NCI-H345 (cell line): ENCODE measurements at regions not wholly inside any gene's neighbourhood (a gene's known extent, or its start where the extent isn't known, plus 50 kb on each side); places are given as distances from the start of the nearest gene placed in this dataset.

Experiments
- DNase-seq: peaks from one replicate; lab custom pipeline; 2025; lab: John Stamatoyannopoulos, UW

GRCh38 chr4:136078976-136079375 is 1453.3 kb downstream of the PCDH18 start:
- DNase-seq = no peak

DNA sequence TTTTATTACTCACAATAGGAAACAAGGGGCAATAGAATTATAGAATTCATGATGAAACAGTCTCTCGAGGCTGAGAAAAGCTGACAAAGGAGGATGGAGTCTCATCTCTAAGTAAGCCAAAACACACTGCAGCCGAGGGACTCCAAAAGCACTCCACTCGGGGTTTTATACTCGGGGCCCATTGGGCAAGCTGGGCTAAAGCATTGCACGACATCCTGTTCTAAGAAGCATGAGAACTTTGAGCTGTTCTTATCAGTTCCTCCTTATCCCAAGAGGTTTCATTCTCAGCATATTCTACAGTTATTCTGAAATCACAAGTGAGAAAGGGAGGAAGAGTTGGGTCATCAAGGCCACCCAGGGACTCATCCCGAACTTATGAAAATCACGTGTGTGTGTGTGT is 1475.5 kb downstream of the PCDH18 start:
- no peak for DNase-seq

DNA sequence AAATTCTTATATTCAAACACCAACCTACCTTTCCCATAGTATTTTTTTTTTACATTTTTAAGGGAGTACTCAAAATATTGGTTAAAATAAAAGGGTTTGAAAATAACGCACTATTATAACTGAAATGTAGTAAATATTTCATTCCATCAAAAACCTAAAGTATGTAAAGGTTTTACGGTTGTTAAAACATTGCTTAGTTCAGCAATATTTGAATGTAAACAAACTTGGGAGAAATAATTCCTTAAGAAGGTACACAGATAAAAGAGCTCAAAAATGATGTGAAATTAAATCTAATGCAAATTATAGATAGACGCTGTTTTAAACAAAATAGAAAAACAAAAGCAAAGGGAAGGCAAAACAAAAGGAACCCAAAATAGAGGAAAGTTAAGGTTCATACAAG is 1476.9 kb downstream of the PCDH18 start:
- DNase-seq = no peak

- DNase-seq = no peak
These were observed 1495.5 kb downstream of the PCDH18 start for GRCh38 chr4:136036744-136037143.

DNA sequence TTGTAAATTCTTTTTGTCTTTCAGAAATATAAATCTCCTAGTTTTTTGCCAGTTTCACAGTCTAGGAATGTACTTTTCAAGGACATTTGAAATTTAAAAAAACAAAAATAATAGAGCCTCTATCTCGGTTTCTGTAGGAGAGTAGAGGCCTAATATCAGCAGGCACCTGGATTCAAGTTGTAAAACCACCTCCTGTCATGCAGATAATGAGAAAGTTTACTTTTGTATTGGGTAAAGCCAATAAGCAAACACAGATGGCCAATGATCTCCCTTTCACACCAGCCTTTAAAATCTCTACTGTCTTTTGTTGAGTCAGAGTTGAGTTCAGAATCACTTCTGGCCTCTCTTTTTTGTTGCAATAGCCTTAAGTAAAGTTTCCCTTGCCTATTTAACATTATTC is 1499.9 kb downstream of the PCDH18 start:
- DNase-seq = no peak

DNA sequence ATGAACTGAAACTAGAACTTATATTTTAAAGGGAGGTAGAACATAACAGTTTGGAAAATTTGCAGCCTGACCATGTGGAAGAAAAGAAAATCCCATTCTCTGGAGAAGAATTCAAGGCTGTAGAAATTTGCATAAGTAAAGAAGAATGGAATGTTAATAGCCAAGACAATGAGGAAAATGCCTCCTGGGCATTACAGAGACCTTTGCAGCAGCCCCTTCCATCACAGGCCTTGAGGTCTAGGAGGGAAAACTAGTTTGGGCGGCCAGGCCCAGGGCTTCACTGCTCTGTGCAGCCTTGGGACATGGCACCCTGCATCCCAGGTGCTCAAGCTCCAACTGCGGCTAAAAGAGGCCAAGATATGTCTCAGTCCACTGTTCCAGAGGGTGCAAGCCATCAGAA is 1506.8 kb downstream of the PCDH18 start:
- DNase-seq = no peak

- no peak for DNase-seq
These were observed 1514.7 kb downstream of the PCDH18 start for GRCh38 chr4:136017556-136017955.

DNA sequence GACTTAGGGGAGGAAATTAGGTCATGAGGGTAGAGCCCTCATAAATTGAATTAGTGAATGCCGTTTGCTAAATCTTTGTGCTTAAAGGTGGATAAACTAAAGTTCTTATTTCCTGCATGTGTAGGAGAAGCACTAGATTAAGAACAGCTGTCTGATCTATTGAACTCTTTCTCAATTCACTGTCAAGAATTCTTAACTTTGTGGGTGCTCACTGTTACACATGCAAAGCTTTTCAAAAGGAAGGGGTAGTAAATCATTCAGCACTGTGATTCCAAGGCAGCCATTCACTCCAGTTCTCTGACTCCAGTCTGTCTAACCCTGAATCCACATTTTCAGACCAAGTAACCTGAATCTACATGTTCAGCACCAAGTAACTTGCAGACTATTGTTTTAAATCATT is 1520.1 kb downstream of the PCDH18 start:
- DNase-seq = no peak

- DNase-seq = no peak
These were observed 1522.9 kb downstream of the PCDH18 start for GRCh38 chr4:136009258-136009832.

GRCh38 chr4:136007991-136008390 is 1524.3 kb downstream of the PCDH18 start:
- no peak for DNase-seq

GRCh38 chr4:136002316-136002715 is 1530.0 kb downstream of the PCDH18 start:
- no peak for DNase-seq

DNA sequence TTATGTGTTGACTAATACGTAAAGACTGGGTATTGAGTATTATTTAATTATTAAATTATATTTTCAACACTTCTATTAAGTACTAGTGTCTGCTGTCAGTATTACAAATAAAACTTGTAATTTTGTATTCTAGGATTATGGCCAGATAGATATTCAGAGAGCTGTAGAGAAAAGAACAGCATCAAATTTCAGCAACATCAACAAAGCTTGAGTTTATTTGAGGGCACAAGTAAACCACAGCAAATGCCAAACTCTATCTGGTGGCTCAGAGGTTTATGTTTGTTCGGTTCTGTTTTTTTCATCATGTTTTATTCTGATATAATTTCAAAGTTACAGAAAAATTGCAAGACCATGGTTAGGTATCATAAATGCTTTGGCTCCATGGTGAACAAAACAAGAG is 1530.5 kb downstream of the PCDH18 start:
- no peak for DNase-seq

- no peak for DNase-seq
These were observed 1532.0 kb downstream of the PCDH18 start for GRCh38 chr4:136000246-136000645.

- DNase-seq = no peak
These were observed 1537.9 kb downstream of the PCDH18 start for GRCh38 chr4:135994360-135994759.

- DNase-seq = no peak
These were observed 1555.4 kb downstream of the PCDH18 start for GRCh38 chr4:135976860-135977259.

DNA sequence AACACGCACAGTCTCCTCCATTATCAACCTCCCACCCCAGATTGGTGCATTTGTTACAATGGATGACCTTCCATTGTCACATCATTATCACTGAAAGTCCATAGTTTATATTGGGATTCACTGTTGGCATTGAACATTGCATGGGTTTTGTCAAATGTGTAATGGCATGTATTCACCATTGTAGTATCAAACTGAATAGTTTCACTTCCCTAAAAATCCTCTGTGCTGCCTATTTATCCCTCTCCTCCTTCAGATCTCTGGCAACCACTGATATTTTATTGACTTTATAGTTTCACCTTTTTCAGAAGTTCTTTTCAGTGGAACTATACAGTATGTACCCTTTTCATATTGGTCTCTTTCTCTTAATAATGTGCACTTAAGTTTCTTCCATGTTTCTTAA is 1565.4 kb downstream of the PCDH18 start:
- no peak for DNase-seq

GRCh38 chr4:135963009-135963408 is 1569.3 kb downstream of the PCDH18 start:
- DNase-seq = no peak

DNA sequence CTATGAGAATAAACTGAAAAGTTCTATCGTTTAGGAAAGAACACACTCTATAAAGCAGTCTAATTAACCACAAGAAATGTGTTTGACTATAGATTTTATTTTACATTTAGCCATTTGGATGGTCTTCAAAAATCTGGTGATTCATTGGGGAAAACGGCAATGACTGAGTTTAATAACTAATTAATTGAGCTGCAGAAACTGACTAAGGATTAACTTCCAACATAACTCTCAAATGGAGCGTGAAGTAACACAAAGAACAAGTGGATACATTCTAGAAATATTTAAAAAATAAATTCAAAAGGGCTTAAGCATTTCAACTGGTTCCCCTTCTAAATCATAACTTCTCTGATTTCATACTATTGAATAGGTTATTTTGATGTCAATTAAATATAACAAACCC is 1582.4 kb downstream of the PCDH18 start:
- DNase-seq = no peak

GRCh38 chr4:135948797-135949196 is 1583.5 kb downstream of the PCDH18 start:
- DNase-seq = no peak

DNA sequence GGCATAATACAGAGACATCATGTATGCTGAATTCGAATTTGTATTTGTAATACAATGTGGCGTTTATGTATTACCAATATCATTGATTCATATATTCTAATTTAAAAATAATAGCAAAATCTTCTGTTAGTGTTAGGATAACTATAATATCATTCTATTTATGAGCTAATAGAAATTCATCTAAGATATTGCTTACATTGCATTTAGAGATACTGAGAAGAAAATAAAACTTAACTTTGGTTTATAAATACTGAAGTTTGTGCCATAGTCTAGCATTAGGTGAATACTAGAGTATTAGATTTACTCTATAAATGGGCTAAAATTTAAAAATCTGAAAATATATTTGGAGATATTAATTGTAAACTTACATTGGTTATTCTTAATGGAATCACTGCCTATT is 1590.6 kb downstream of the PCDH18 start:
- DNase-seq = no peak

DNA sequence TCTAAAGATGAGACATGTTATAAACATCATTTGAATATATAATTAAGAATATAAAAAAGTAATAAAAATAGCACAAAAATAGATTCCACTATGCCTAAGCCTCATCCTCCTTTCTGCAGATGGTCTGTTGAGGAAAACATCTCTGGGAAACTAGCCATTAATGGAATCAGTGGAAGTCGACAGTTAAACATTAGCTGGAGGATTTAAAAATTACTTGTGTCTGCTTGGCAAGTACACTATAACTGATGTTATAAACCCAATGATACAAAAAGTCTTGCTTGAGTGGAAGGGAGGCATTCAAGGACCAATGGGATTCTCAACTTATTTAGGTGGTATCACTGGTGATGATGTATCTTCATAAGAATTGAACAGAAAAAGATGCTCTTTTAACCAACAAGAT is 1598.3 kb downstream of the PCDH18 start:
- no peak for DNase-seq

DNA sequence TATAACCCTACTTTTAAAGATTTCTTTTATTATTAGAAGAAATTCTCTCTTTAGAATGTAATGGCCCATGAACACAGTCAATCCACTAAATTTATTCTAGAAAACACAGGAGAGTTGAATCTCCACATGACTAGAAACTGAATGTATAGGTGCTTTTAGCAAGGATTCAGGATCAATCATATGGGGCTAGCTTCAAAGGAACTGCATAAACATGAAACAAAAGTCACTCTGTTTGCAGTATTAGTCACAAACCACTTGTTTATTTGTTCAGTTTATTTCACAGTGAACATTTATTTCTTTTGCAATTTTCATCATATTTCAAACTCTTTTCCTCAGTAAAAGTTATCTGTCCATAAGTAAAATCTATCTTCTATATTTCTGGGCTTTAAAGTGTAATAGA is 1604.6 kb downstream of the PCDH18 start:
- no peak for DNase-seq

GRCh38 chr4:135921081-135921480 is 1611.2 kb downstream of the PCDH18 start:
- no peak for DNase-seq

- DNase-seq = no peak
These were observed 1615.3 kb downstream of the PCDH18 start for GRCh38 chr4:135917011-135917410.

- DNase-seq = no peak
These were observed 1631.3 kb downstream of the PCDH18 start for GRCh38 chr4:135900956-135901355.
